SJCRH30 (cell line): ENCODE measurements at regions not wholly inside any gene's neighbourhood (a gene's known extent, or its start where the extent isn't known, plus 50 kb on each side); places are given as distances from the start of the nearest gene placed in this dataset.

ENCODE experiments used
- DNase-seq, 2 experiments: peaks; one replicate each; pipeline ENCODE4 v3.0.0-alpha.2; 2015 to 2020
- H3K27ac ChIP-seq: fragments of 250-450 bp; sonication (Bioruptor Pico); 2 replicates; pipeline ENCODE4 v1.5.1; 2020; ENCODE audit warnings: mild to moderate bottlenecking, moderate library complexity
- H3K27me3 ChIP-seq: fragments of 250-450 bp; sonication (Bioruptor Pico); 2 replicates; pipeline ENCODE4 v1.5.1; 2020; ENCODE audit warnings: mild to moderate bottlenecking, moderate library complexity
- H3K36me3 ChIP-seq: fragments of 250-450 bp; sonication (Bioruptor Pico); 2 replicates; pipeline ENCODE4 v1.5.1; 2020; ENCODE audit warnings: mild to moderate bottlenecking, moderate library complexity
- H3K4me1 ChIP-seq: fragments of 250-450 bp; sonication (Bioruptor Pico); 2 replicates; pipeline ENCODE4 v1.5.1; 2020; ENCODE audit warnings: mild to moderate bottlenecking, moderate library complexity
- H3K4me3 ChIP-seq: fragments of 250-450 bp; sonication (Bioruptor Pico); 2 replicates; pipeline ENCODE4 v1.5.1; 2020; ENCODE audit warnings: mild to moderate bottlenecking, moderate library complexity
- H3K9me3 ChIP-seq: fragments of 250-450 bp; sonication (Bioruptor Pico); replicated peaks from 2 replicates; pipeline ENCODE4 v1.5.1; 2020; ENCODE audit warnings: mild to moderate bottlenecking, moderate library complexity

DNA sequence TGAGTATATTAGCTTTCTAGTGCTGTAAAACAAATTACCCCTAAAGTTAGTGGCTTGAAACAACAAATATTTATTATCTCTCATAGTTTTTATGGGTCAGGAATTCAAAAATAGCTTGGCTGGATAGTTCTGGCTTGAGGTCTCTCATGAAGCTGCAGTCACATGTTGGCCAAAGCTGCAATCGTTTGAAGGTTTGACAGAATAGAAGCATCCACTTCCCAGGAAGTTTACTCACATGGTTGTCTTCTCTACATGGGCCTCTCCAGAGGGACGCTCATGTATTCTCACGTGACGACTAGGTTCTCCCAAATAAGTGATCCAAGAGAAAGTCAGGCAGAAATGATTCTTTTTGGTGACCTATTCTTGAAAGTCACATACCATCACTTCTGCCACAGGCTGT lies 99.1 kb downstream of the NIBAN1 start:
- Histone ChIP-seq H3K4me3 (no peak overlapping the region), H3K27ac (no peak overlapping the region), H3K27me3 (no peaks in the 10 kb centered on the region), H3K36me3 (no peaks in the 10 kb centered on the region), H3K4me1 (no peaks in the 10 kb centered on the region), H3K9me3 (no peaks in the 10 kb centered on the region)
- no peak for DNase-seq

DNA sequence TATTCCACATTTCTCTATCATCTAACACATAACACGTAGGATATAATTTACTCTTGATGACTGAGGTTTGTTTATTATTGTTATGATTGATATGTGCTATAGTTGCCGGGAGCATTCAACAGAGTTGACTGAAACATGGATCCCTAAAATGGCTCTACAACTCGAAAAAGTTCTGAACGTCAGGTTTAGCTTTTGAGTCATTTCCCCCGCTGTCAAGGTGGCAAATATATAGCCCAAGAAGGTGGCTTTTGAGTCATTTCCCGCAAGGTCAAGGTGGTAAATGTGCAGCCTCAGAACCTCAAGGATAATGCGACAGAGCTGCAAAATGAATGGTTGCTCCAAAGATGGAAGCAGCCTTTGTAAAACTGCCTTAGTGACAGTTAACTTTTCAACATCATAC lies 104.0 kb downstream of the NIBAN1 start:
- no peak for DNase-seq
- Histone ChIP-seq H3K27ac (no peak overlapping the region), H3K27me3 (no peaks in the 10 kb centered on the region), H3K4me1 (no peaks in the 10 kb centered on the region), H3K9me3 (no peaks in the 10 kb centered on the region), H3K4me3 (no peak overlapping the region), H3K36me3 (no peaks in the 10 kb centered on the region)

DNA sequence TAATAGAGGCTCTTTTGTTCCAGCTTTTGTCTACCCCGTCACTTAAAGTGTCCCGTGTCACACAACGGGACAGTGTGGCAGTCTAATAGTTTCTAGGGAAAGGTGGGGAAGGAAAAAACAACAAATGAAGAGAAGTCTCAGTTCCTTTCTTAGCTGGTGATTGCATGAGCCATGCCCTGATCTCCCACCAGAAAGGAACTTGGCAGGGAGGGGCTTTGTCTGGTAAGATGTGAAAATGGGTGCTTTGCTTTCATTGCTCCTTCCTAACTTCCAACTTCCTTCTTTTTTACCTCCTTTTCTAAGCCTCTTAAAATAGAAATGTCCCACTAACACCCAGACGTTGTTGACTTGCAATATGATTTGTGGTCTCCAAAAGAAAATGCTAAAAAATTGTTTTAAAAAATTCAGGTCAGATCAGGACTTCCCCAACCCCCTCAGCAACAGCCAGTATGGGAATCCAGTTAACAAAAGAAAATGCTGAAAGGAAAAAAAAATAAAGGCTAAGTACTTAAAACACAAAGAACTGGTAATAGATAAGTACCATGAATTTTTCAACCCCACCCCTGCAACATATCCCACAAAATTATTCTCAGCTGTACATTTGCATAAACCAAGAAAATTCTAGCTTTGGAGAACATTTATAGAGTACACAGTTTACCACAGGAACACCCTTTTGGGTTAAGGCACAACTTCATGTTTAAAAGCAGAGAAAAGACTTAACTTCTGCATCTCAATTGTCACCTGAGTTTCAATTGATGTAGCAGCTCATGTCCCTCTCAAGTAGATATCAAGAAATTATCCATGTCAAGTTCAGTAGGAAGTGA lies 106.2 kb downstream of the NIBAN1 start:
- DNase-seq = no peak
- no peak overlapping the region for H3K4me3 ChIP-seq
- no peak overlapping the region for H3K27ac ChIP-seq
- no peaks in the 10 kb centered on the region for H3K27me3 ChIP-seq
- no peaks in the 10 kb centered on the region for H3K36me3 ChIP-seq
- H3K4me1 ChIP-seq = no peaks in the 10 kb centered on the region
- no peaks in the 10 kb centered on the region for H3K9me3 ChIP-seq

DNA sequence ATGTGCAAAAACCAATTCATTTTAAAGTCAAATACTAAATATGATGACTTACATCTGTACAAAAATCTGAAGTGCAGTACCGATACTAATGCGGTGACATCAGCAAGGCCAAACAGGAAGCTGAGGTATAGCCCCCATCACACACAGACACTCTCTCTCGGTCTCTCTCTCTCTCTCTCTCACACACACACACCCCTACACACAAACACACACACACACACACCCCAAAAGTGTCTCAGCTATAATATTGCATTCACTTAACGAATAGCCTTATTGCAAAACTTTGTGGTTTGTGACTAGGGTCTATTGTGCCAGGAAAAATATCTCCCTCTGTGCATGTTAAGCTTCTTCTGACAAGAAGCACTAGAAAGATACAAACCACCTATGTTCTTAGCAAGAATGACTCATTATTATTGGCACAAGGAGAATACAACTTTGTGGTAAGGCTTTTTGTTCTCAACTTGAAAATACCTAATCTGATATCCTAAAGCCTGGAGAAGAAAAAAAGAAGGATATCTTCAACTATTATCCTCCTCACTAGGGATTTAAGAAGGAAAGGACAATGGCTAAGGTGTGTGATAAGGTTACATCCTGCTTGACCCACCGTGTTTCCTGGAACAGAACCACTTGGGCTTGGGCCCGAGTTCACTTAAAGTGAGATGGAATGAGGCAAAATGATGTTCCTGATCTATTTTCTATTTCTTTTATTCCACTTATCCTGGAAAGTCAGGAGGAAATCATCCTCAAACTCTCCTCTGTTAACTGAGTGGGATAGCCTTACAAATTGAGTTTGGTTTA lies 107.1 kb downstream of the NIBAN1 start:
- no peak overlapping the region for H3K27ac ChIP-seq
- no peaks in the 10 kb centered on the region for H3K9me3 ChIP-seq
- no peak overlapping the region for H3K4me3 ChIP-seq
- no peaks in the 10 kb centered on the region for H3K36me3 ChIP-seq
- H3K27me3 ChIP-seq = no peaks in the 10 kb centered on the region
- H3K4me1 ChIP-seq = no peaks in the 10 kb centered on the region
- DNase-seq = no peak

DNA sequence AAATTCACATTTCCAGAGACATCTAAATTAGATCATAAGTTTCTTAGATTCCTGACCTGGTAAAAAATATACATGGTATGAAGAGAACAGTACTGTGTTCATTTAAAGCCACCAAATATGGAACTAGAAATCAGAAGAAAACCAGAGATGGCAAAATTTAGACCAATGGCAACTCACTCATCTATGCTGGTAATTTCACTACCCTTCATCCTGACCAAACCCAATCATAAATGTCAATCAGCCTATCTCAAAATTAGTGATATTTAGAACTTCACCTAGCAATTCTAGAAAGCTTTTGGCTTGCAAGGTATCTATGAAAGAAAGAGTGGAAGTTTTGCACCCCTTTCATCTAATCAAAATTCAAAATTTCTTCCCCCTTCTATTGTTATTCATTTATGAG lies 107.7 kb downstream of the NIBAN1 start:
- Histone ChIP-seq H3K27ac (no peak overlapping the region), H3K4me1 (no peaks in the 10 kb centered on the region), H3K36me3 (no peaks in the 10 kb centered on the region), H3K4me3 (no peak overlapping the region), H3K27me3 (no peaks in the 10 kb centered on the region), H3K9me3 (no peaks in the 10 kb centered on the region)
- DNase-seq = no peak

DNA sequence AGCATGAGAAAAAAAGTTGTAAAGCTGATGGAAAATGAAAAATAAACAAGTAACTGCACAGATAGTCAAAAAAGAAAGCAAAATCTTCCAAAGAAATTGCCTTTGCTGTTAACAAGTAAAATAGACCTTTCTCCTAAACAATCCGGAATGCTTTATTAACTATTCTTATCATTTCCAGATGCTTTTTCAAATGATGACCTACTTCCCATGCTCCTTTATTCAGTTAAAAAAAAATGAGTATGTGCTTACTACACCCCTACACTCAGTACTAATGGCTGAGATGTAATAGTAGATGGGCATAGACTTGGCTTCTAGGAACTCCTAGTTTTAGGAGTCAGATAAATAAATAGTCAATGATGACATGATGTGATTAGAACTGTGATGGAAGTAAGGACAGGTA lies 108.5 kb downstream of the NIBAN1 start:
- no peaks in the 10 kb centered on the region for H3K27me3 ChIP-seq
- DNase-seq = no peak
- no peaks in the 10 kb centered on the region for H3K36me3 ChIP-seq
- no peaks in the 10 kb centered on the region for H3K4me1 ChIP-seq
- H3K27ac ChIP-seq = no peak overlapping the region
- H3K4me3 ChIP-seq = no peak overlapping the region
- no peaks in the 10 kb centered on the region for H3K9me3 ChIP-seq

DNA sequence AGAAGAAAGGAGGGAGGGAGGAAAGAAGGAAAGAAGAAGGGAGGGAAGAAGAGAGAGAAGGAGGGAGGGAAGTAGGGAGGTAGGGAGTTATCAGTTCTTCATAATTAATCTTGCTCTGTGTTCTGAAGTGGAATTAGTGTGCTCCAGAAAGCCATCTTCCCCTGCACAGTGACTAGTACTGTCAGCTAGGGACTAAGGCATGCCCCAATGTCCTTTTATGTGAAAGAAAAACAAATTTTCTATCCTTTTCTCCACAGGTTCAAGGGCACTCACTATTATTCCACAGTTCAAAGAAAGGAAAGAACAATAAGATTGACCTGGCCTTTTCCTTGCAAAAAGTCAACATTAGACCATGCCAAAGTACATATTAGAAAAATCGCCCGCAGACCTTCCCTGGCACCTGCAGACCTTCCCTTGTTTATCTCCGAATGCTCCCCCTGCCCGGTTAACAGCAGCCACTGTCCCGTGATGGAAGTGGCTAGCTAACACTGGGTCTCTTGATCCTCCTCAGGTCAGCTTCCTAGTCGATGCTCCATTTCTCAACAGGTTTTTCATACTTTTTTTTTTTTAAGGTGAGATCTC lies 107.2 kb upstream of the EDEM3 start:
- no peaks in the 10 kb centered on the region for H3K9me3 ChIP-seq
- no peaks in the 10 kb centered on the region for H3K36me3 ChIP-seq
- H3K27me3 ChIP-seq = no peaks in the 10 kb centered on the region
- no peaks in the 10 kb centered on the region; the same call in 1 of the 2 replicates for H3K4me1 ChIP-seq
- no peak overlapping the region for H3K4me3 ChIP-seq
- DNase-seq = no peak
- H3K27ac ChIP-seq = no peak overlapping the region

DNA sequence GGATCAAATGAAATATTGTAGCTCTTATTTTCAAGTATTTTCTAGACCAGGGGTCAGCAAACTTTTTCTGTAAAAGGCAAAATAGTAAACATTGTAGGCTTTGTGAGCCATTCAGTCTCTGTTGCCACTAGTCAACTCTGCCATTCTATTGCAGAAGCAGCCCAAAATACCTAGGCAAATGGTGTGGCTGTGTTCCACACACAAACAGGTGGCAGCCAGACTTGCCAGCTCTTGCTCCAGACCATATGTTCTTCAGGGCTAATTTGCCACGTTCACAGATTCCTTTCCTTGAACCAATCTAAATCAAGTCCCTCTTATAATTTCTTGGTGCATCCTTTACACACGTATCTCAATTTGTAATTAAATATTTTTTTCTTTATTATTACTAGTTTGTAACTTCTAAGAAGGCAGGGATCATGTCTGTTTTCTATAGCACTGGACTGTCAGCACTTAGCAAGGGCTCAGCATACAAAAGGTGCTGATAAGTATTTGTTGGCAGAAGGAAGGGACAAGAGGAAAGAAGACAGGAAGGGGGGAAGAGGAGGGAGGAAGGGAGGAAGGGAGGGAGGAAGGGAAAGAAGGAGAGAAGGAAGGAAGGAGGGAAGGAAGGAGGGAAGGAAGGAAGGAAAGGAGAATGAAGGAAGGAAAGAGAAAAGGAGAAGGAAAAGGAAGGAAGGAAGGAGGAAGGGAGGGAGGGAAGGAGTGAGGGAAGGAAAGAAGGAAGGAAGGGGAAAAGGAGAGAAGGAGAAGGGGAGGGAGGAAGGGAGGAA lies 106.5 kb upstream of the EDEM3 start:
- Histone ChIP-seq H3K27me3 (no peaks in the 10 kb centered on the region), H3K36me3 (no peaks in the 10 kb centered on the region), H3K4me1 (no peaks in the 10 kb centered on the region; the same call in 1 of the 2 replicates), H3K4me3 (no peak overlapping the region), H3K9me3 (no peaks in the 10 kb centered on the region), H3K27ac (no peak overlapping the region)
- DNase-seq = no peak

DNA sequence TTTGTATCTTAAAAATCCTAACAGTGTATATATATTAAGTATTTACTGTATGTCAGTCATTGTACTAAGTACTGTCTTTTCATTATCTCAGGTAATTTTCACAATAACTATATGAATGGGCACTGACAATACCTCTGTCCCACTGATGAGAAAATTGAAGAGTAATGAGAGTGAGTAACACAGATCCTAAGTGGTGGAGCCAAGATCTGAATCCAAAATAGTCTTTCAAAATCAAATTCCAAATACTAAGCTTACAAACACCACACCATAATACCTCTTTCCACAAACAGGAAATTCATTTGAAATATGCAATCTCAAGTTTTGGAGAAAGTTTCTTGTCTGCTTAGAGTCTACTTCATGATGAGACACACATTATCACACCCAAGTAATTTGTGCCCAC lies 105.9 kb upstream of the EDEM3 start:
- no peak for DNase-seq
- Histone ChIP-seq H3K36me3 (no peaks in the 10 kb centered on the region), H3K27me3 (no peaks in the 10 kb centered on the region), H3K4me1 (no peaks in the 10 kb centered on the region; the same call in 1 of the 2 replicates), H3K4me3 (no peak overlapping the region), H3K9me3 (no peaks in the 10 kb centered on the region), H3K27ac (no peak overlapping the region)

DNA sequence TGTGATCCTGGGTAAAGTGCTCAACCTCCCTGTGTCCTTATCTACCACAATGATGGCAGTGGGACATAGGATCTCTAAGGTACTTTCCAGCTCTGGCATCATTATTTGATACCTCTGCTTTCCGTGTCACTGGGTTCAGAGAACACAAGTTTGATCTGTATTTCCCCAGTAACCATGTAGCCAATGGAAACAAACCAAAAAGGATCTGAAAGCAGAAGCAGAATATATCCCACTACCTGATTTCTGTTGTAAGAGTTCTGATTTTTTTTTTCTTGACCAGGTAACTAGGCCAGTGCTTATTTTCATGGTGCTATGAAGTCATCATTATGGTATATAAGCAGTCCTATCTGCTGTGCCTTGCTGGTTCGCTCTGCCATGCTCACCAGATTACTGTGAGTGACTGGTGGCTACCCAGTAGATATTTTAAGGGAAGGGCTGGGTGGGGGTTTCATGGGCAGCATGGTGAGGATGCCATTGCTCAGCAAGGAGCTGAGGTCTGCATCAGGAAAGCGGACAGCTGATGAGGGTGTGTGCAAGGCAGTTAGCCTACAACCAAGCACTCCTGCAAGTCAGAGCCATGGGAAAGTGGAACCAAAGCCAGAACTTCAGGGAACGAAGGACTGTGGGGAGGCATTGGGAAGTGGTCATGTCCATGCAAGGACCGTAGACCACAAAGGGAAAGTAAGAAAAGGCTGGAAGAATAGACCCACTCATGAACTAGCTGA lies 104.9 kb upstream of the EDEM3 start:
- Histone ChIP-seq H3K27me3 (no peaks in the 10 kb centered on the region), H3K36me3 (no peaks in the 10 kb centered on the region), H3K4me3 (no peak overlapping the region), H3K27ac (no peak overlapping the region), H3K9me3 (no peaks in the 10 kb centered on the region), H3K4me1 (no peaks in the 10 kb centered on the region; the same call in 1 of the 2 replicates)
- DNase-seq = no peak

DNA sequence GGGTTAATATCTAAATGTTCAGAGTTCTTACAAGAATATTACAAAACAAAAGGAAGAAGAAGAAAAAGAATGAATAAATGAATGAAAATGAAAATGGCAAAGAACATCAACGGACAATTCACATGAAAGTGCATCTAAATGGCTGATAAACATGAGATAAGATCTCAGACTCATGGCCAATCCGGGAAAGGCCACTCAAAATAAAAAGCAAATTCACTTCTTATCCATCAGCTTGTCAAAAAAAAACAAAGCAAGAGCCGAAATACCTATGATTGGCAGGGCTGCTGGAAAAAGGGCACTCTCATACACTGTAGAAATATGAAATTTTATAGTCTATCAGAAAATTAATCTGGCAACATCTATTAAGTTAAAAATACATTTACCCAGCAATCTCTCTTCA lies 103.6 kb upstream of the EDEM3 start:
- Histone ChIP-seq H3K4me3 (no peak overlapping the region), H3K4me1 (no peaks in the 10 kb centered on the region; the same call in 1 of the 2 replicates), H3K27me3 (no peaks in the 10 kb centered on the region), H3K27ac (no peak overlapping the region), H3K9me3 (no peaks in the 10 kb centered on the region), H3K36me3 (no peaks in the 10 kb centered on the region)
- DNase-seq = no peak

DNA sequence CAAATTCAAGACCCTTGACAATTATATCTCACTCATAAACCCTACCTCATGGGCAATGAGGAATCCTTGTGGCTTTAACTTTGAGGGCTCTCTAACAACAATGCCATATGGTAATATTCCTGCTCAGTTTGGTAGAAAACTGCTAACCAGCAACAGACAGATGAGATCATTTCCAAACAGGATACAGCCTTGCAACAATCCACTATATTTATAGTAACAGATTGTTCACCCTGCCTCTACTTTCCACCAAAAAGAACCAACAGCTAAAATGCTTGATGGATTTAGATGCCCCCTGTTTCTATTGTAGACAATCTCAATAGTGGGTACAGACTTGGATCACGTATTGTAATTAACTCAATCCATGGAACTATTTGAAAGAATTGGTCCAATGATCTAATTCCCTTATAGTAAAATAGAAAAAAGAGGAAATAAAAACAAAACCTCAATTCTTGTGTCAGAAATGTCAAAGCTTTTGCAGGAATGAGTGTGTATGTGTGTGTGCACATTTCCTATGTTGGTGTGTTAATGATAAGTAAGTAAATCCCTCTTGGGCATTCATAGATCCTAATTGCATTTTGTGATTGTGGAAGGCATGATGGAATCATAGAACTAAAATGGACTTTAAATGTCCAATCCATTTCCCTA lies 100.0 kb upstream of the EDEM3 start:
- Histone ChIP-seq H3K36me3 (no peaks in the 10 kb centered on the region), H3K9me3 (no peaks in the 10 kb centered on the region), H3K27ac (no peak overlapping the region), H3K4me3 (no peak overlapping the region), H3K27me3 (no peaks in the 10 kb centered on the region), H3K4me1 (no peaks in the 10 kb centered on the region; the same call in 1 of the 2 replicates)
- DNase-seq = no peak

DNA sequence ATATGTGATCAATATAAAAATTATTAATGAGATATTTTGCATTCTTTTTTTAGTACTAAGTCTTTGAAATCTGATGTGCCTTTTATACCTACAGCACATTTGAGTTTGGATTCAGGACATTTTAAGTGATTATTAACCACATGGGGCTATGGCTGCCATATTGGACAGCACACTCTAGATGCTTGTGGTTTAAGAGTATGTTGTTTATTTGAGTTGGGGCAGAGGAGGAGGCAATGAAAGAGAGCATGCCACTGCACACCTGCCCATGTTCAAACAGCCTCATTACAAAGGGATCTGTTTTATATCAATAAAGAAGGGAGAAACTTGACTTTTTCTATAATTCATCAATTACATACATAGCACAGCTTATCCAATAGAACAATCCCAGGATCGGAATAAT lies 99.4 kb upstream of the EDEM3 start:
- Histone ChIP-seq H3K27ac (no peak overlapping the region), H3K36me3 (no peaks in the 10 kb centered on the region), H3K4me1 (no peaks in the 10 kb centered on the region; the same call in 1 of the 2 replicates), H3K27me3 (no peaks in the 10 kb centered on the region), H3K4me3 (no peak overlapping the region), H3K9me3 (no peaks in the 10 kb centered on the region)
- DNase-seq = no peak
